ENCODE measurements at regions not wholly inside any gene's neighbourhood (a gene's known extent, or its start where the extent isn't known, plus 50 kb on each side); places are given as distances from the start of the nearest gene placed in this dataset.

DNA sequence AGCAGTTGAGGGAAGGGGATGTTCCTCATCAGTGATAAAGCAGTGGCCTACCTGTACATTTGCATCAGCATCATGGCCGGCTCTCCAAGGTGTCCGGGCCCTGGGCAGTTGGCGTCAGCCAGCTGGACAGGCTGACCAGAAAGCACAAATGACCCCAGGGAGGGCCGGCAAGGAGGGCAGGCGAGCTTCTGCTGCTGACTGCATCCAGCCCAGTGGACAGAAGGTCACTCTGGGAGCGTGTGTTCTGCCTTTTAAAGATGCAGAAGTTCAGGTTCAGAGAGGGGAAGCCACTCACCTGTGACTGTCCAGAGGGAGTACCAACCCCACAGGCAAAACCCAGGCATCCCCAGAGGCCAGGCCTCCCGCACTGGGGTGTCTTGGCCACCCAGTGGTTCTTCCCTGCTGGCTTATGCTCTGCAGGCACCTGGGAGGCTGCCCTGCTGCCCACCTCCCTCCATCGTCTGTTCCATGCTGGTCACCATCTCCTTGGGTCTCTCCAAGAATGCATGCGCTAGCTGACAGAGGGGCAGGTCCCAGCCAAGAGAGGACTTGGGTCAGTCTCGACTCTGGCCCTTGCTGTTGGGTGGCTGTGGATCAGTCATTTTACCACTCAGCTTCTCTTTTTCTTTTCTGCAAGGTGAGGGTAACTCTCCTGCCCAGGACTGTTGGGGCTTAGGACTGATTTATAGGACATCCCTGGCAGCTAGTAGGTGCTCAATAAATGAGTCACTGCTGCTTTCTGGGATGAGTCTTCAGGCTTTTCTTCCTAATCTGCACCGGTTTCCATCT is 89.9 kb downstream of the INHBB start:
- TF ChIP-seq, protein P1, sequence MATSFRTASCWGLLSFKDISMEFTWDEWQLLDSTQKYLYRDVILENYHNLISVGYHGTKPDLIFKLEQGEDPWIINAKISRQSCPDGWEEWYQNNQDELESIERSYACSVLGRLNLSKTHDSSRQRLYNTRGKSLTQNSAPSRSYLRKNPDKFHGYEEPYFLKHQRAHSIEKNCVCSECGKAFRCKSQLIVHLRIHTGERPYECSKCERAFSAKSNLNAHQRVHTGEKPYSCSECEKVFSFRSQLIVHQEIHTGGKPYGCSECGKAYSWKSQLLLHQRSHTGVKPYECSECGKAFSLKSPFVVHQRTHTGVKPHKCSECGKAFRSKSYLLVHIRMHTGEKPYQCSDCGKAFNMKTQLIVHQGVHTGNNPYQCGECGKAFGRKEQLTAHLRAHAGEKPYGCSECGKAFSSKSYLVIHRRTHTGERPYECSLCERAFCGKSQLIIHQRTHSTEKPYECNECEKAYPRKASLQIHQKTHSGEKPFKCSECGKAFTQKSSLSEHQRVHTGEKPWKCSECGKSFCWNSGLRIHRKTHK (tag by site-specific recombination; IDR thresholded peaks at IDR 0.05), result no peak
- no peak for TF ChIP-seq ZNF239 (tag by site-specific recombination; IDR thresholded peaks at IDR 0.05)
- no peak for TF ChIP-seq TCF7L2 (IDR thresholded peaks at IDR 0.05; ENCODE audit: borderline replicate concordance, low read depth, low read length)
- no peak for TF ChIP-seq ZNF629 (tag by site-specific recombination; IDR thresholded peaks at IDR 0.05)
- no peak for TF ChIP-seq OVOL3 (tag by site-specific recombination; IDR thresholded peaks at IDR 0.05)
- TF ChIP-seq ZFP3 (tag by site-specific recombination; IDR thresholded peaks at IDR 0.05; ENCODE audit: low read depth), result no peak
- TF ChIP-seq, protein P2, sequence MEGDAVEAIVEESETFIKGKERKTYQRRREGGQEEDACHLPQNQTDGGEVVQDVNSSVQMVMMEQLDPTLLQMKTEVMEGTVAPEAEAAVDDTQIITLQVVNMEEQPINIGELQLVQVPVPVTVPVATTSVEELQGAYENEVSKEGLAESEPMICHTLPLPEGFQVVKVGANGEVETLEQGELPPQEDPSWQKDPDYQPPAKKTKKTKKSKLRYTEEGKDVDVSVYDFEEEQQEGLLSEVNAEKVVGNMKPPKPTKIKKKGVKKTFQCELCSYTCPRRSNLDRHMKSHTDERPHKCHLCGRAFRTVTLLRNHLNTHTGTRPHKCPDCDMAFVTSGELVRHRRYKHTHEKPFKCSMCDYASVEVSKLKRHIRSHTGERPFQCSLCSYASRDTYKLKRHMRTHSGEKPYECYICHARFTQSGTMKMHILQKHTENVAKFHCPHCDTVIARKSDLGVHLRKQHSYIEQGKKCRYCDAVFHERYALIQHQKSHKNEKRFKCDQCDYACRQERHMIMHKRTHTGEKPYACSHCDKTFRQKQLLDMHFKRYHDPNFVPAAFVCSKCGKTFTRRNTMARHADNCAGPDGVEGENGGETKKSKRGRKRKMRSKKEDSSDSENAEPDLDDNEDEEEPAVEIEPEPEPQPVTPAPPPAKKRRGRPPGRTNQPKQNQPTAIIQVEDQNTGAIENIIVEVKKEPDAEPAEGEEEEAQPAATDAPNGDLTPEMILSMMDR (tag by site-specific recombination; IDR thresholded peaks at IDR 0.05), result no peak
- no peak for TF ChIP-seq ZNF561 (tag by site-specific recombination; IDR thresholded peaks at IDR 0.05; ENCODE audit: borderline replicate concordance)
- TF ChIP-seq ZNF10 (tag by site-specific recombination; IDR thresholded peaks at IDR 0.05), result no peak
- no peak for TF ChIP-seq ZNF350 (tag by site-specific recombination; IDR thresholded peaks at IDR 0.05)
- TF ChIP-seq, protein P3, sequence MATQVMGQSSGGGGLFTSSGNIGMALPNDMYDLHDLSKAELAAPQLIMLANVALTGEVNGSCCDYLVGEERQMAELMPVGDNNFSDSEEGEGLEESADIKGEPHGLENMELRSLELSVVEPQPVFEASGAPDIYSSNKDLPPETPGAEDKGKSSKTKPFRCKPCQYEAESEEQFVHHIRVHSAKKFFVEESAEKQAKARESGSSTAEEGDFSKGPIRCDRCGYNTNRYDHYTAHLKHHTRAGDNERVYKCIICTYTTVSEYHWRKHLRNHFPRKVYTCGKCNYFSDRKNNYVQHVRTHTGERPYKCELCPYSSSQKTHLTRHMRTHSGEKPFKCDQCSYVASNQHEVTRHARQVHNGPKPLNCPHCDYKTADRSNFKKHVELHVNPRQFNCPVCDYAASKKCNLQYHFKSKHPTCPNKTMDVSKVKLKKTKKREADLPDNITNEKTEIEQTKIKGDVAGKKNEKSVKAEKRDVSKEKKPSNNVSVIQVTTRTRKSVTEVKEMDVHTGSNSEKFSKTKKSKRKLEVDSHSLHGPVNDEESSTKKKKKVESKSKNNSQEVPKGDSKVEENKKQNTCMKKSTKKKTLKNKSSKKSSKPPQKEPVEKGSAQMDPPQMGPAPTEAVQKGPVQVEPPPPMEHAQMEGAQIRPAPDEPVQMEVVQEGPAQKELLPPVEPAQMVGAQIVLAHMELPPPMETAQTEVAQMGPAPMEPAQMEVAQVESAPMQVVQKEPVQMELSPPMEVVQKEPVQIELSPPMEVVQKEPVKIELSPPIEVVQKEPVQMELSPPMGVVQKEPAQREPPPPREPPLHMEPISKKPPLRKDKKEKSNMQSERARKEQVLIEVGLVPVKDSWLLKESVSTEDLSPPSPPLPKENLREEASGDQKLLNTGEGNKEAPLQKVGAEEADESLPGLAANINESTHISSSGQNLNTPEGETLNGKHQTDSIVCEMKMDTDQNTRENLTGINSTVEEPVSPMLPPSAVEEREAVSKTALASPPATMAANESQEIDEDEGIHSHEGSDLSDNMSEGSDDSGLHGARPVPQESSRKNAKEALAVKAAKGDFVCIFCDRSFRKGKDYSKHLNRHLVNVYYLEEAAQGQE (tag by site-specific recombination; IDR thresholded peaks at IDR 0.05), result no peak
